Stimulated activated CD8-positive, alpha-beta memory T cell treated with anti-CD3 and anti-CD28 coated beads, Interleukin-7, amount 100 ng/mL, for 24 hours (primary cell): ENCODE measurements at regions not wholly inside any gene's neighbourhood (a gene's known extent, or its start where the extent isn't known, plus 50 kb on each side); places are given as distances from the start of the nearest gene placed in this dataset.

Experiments
- DNase-seq: peaks from one replicate; pipeline ENCODE4 v3.0.0-alpha.2; 2020; ENCODE audit warnings: low read depth

DNA sequence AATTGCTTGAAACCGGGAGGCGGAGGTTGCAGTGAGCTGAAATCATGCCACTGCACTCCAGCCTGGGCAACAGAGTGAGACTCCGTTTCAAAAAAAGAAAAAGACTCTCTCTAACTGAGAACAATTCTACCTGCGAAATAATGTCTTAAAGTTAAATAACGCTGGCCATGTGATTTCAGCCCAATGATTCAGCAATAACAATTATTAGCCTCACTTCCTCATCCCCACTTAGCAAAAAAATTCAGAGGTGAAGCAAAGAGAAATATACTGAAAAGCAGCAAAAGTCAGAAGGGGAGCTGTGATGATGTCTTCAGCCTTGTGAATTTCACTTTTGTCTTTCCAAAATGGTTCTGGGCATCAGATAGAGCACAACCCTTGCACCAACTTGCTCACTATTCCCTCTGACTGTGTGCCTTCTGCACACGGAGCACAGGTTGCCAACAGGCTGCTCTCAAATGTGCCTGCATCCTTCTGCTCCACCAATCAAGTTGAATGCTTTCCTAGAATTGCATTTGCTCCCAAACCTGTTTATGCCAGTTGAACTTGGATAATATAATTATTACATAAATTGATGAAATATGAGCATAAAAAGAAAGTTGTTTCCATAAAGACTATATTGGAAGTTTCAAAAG is 79.8 kb upstream of the IPO9 start:
- no peak for DNase-seq

DNA sequence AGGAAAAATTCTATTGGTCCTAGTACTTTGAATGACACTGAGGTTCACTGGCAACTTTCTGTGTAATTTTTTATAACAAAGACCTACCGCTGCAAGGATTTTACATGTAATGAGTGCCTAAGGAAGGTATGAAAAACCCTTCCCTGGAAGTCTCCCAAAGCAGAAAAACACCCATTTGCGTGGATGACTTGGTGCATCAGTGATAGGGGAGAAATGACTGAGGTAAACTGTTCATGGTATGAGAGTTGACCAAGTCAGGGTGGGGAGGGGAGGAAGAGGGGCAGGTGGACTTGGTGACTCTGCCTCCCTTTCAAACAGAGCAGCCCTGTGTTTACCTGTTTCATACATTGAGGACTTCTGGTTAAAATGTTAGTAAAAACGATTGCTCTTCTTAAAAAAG is 78.8 kb upstream of the IPO9 start:
- DNase-seq: no peak

DNA sequence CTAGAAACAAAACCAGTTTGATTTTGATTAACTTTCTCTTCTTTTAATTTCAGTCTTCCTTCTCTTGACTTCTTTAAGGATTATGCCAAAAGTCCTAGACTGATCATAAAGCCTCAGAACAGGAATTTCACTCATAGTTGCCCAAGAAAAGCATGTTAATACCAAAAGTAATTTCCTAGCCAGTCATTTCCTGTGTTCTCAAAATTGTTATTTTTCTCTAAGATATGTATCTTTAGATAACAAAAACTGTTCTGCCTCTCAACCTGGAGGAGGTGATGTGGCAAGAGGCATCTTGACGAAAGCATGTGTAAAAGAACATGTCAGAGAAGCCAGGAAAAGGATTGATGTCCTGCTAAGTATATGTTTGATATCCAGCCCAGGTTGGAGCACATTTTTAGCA is 78.0 kb upstream of the IPO9 start:
- DNase-seq: no peak

DNA sequence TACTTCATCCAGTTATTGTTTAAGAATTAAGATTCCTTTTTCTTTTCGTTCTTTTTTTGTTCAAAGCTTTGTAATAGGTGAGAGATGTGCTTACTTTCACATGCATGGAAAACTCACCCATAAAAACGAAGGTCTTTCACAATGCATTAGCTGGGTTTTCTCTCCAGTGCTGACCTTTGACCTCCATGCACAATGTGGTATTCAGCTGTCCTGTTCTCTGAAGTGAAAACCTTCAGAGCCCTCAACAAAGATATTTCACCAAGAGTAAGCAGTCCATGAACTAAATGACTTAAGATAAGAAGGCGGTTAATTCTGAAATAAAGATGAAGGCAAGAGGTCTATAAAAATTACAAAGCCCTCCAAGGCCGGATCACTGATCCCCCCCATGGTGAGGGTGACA is 77.1 kb upstream of the IPO9 start:
- no peak for DNase-seq

DNA sequence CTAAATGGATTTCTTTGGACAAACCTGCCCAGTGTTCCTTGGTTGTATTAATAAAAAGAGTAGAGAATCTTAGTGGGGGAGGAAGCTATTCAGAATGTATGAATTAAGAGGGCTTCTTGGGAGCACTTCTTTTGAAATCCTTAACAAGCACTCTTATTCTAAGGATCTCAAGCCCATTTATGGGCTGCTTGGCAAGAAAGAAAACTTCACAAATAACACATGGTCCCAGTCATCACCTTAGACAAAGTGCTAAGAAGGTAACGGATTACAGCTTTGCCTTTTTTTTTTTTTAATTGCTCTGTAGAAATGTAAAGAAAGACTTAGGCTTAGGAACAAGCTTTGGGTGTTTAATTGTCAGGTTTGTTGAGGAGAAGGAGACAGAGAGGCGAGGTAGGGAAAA is 76.6 kb upstream of the IPO9 start:
- DNase-seq: no peak

DNA sequence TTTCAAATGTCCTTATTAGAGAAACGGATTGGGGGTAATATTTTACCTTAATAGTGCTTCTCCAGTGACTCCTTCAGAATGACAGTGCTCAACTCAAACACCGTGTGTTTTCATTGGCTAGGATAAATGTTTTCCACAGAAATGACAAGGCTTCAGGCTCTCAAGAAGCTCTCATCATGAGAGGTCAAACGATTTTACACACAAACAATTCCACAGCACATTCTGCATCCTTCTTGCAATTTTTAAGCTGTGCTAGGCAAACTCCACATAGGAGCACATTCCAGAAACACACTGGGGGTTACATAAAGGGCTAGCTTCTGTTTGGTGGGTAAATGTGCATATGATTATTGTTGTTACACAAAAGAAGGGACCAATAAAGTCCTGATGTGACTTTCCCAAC is 75.5 kb upstream of the IPO9 start:
- no peak for DNase-seq

DNA sequence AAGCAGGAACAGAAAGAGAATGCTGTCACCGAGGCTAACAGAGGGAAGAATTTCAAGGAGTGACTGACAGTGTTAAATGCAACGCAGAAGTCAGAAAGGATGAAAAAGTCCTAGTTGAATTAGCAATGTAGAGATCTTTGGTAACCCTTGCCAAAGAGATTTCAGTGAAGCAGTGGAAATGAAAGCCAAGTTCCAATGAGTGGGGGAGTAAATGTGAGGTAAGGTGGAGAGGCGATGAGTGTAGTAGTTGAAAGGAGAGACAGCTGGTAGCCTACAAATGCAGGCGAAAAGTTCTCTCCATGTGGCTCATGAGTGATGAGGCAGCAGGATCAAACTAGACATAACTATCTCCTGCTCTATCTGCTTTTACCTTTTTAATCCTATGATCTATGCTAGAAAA is 74.6 kb upstream of the IPO9 start:
- DNase-seq: no peak

DNA sequence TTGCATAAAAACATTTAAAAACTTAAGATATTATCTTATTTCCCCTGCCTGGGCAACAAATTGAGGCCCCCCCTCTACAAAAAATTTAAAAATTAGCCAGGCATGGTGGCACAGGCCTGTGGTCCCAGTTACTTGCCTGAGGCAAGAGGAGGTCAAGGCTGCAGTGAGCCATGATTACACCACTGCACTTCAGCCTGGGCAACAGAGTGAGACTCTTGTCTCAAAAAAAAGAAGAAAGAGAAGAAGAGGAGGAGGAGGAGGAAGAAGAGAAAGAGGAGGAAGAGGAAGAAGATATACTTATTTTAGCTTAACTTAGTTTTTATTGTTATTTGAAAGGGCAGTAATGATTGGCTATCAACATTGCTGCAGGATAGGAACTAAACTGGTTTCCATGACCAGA is 73.8 kb upstream of the IPO9 start:
- DNase-seq: no peak

DNA sequence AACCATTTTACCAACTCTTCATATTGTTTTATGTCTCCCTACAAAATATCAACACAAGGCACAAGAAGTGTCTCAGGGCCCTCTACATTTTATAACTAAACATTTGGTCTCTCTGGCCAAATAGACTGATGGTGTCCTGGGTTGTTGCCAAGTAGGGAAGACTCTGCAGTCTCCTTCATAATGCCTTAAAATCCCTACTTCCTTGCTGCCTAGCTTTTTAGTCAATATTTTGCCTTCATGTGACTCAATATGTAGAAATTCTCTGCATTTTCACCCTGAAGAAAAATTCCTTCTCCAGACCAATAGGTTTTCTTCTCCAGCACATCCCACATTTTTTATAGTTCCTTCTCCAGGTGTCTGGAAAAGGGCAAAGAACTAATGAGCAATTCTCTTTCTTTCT is 72.6 kb upstream of the IPO9 start:
- DNase-seq: no peak

DNA sequence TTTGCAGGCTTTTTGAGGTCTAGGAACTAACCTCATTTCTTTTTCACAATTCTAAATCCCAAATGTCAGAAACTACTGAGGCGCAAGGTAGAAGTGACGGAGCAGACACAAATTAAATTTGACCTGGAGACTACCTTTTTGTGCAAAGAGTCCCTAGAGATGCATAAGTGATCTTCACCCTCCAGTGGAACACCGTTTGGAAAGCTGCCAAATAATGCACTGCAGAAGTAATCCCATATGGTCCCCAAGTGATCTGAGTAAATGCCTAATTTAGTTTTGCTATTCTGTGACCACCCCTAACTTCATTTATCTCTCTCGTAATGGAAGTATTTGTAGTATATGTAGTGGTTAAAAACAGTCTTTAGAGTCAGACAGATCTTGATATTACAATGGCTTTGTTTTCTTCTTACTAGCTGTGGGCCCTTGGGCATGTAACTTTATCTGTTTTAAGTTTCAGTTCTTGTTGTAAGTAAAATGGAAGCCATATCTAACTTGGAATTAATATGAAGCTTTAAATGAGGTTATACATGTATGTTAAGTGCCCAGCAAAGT is 70.4 kb upstream of the IPO9 start:
- no peak for DNase-seq

DNA sequence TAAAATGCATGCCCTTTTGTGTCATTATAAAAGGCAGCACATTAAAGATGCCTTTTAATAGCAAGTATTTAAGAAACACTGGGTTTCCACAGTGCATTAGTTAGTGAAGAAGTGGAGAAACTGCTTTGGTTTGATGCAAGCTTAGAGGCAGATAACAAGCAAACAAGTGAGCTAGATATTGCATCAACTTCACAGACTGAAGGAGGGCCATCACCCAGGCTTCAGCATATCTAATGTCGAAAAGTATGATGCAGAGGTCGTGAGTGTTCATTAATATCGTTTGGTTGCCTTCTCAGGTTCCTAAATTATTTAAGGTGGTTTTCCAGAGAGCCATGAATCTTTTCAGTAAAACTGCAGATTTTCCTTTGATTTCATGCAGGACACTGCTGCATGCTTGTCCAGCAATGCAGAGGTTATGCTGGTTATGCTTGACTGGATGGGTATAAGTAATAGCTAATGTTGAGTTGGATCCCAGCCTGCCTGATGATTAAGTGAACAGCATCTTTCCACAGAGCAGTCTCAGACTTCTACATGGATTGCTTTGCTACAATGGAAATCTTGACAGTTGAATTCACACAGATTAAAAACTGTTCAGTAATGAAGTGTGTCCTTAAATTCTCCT is 69.7 kb upstream of the IPO9 start:
- no peak for DNase-seq

DNA sequence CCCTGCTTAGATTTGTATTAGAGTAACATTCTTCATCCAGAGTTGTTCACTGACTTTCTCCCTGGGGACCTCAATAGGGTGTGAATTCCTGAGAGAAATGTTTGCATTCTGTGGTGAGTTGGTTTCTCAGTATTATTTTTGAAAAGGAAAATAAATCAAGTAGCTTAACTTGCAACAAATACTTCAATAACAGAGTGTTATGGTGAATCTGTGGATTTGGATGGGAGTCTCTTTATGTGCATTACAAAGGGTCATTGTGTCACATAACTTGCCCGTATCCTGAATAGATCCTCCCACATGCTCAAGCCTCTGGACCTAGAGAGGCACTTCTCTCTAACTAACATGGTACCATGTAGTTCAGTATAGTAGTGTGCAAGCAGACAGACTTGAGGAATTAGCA is 68.4 kb upstream of the IPO9 start:
- DNase-seq: no peak

DNA sequence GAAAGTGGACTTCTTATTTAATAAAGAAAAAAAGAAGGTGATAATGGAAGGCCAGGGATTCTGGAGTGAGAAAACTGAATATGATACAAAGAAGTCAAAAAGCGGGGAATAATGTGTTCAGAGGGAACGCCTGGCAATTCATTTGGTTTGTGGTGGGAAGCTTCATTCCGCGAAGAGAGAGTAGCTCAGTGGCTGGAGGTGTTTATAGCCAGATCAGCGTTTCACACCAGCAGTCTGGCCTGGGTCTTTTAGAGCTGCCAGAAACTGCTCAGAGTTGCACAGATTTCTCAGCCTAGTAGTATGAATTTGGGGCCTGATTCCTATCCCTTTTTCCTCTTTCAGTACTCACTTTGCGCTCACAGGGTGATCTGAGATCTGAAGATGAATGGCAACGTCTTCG is 67.8 kb upstream of the IPO9 start:
- DNase-seq: no peak

DNA sequence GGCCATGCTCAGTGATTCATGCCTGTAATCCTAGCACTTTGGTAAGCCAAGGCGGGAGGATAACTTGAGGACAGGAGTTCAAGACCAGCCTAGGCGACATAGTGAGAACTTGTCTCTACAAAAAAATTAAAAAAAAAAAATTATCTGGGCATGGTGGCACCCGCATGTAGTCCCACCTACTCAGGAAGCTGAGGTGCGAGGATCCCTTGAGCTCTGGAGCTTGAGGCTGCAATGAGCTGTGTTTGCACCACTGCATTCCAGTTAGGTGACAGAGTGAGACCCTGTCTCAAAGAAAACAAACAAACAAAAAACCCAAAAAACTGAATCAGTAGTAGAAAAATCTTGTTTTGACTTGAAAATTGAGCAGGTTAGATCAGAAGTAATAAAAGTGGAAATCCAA is 67.1 kb upstream of the IPO9 start:
- no peak for DNase-seq

DNA sequence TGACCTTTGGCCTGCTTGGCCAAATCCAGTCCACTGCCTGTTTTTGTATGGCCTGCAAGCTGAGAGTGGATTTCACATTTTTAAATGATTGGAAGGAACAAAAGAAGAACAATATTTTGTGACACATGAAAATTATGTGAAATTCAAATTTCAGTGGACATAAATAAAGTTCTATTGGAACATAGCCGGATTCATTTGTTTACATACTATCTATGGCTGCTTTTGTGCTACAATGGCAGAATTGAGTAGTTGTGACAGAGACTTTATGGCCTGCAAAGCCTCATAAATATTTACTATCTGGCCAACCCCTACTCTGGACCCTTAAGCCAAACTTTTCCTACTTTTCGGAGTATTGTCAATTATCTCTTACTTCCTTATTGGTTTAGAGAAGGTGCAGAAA is 66.6 kb upstream of the IPO9 start:
- DNase-seq: no peak

DNA sequence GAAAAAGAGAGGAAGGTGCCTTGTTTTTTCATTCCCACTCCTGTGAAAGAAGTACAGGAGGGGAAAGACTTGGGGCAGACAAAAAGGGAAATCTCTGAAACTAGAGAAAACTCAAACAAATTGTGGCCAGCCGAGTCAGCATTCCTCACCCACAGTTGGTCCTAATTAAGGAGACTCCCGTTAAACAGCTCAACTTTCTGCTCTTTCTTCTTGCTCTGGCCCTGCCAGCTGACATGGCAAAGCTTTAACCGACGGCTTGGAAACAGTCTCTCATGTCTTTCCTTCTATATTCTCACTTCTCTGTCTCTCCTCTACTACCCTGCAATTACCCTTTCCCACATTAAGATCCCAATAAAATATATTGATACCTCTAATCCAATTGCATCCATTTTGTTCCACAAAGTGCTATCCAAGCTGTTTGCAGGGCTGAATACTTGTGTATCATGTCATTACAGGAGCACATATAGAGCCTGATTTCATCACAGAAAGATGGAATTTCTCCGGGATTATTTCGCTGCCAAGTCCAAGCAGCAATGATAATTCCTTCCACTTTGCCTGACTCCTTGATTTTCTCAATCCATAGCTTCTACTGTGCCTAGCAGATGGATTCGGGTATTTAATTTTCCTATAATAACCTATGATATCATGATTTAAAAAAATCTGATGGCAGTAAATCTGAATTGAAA is 65.4 kb upstream of the IPO9 start:
- no peak for DNase-seq

DNA sequence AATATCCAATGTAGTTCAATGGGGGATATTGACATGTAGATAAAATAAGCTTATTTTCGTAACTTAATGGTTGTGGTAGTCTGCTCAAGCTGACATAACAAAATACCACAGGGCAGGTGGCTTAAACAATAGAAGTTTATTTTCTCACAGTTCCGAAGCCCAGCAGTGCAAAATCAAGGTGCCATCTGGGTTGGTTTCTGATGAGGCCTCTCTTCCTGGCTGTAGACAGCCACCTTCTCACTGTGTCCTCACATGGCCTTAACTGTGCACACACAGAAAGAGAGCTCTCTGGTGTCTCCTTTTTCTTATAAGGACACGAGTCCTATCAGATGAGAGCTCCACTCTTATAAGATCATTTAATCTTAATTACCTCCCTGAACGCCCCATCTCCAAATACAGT is 64.8 kb upstream of the IPO9 start:
- no peak for DNase-seq

DNA sequence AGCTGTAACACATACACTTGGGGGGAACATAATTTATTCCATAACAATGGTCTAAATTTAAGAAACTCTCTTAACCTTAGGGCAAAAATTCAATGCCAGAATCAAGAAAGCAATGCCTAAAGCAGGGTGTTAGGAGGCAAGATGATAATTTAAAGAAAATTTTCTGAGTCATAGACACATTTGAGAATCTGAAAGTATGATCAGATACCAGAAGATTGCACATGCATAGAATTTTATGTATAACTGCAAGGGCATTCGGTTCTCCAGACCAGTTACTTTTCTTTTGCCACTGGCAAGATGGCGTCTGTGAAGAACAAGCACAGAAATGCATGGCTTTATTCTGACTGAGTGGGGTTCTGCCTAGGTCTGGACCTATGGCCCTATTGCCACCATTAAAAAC is 64.4 kb upstream of the IPO9 start:
- DNase-seq: no peak

DNA sequence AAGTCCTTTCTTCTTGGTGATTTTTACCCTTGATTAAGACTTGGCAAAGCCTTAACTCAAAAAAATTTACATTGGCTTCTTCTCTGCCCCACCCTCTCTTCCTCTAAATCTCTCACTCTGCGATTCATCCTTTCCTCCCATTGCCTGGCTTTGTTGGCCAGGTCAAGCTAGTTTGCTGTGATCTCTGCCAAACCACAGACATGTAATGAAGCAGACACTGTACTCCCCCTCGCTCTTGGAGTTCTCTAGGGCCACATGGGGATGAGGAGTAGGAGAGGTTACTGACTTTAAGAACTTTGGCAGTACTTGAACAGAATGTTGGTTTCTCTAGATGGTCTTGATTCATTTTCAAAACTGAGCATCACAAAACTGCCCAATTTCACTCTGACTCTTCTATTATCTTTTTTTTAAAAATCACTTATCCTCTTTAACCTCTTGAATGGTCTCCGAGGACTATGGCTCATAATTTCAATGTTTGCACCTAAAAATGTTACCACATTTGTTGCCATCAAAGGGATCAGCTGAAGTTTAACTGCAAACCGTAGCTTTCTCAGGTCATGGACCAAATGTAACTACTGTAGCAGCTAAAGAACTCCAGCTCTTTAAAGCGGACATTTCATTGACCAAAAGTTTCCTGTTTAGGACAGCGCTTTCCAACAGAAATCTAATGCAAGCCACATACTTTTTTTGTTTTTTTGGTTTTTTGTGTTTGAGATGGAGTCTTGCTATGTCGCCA is 62.7 kb upstream of the IPO9 start:
- DNase-seq: no peak

DNA sequence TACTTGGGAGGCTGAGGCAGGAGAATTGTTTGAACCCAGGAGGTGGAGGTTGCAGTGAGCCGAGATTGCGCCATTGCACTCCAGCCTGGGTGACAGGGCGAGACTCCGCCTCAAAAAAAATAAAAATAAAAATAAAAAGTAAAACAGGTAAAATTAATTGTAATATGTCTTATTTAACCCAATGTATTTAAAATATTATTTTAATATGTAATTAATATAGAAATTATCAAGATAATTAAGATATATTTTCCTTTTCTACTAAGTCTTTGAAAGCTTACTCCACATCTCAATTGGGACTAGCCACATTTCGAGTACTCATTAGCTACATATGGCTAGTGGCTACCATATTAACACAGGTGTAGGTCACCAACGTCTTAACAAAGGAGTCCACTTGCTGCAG is 61.6 kb upstream of the IPO9 start:
- DNase-seq: no peak

DNA sequence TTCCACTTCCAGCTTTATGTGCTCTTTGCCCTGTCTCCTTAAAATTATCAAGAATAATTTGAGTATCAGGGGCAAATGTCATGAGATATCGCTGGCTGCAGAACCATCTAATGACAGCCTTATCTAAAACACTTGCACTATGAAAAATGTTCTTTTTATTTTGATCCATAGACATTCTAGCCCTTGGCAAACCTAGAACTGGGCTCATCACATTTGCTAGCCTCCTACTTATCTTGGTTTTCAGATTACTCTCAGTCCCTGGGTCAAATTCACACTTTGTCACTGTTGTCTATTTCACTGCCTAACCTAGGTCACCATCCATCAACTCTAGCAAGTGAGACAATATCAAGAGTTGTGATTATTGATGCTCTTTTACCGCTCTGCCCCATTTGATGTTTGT is 59.9 kb upstream of the IPO9 start:
- DNase-seq: no peak

DNA sequence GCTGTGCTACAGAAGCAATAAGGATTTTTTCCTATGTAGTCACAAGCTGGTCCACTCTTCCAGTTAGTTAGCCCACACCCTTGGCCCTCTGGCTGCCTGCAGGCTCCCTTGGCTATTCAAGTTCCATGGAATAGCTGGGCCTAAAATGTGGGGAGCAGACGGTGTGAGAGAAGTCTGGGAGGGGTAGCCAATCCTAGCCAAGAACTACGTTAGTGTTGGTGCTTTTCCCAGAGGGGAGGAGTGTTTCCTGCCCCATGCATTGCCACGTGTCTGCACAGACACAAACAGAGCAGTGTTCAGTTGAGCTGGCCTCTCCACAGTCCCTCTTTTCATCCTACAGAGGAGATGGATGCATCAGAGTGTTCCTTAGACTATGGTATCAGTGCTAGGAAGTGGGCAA is 59.0 kb upstream of the IPO9 start:
- no peak for DNase-seq

DNA sequence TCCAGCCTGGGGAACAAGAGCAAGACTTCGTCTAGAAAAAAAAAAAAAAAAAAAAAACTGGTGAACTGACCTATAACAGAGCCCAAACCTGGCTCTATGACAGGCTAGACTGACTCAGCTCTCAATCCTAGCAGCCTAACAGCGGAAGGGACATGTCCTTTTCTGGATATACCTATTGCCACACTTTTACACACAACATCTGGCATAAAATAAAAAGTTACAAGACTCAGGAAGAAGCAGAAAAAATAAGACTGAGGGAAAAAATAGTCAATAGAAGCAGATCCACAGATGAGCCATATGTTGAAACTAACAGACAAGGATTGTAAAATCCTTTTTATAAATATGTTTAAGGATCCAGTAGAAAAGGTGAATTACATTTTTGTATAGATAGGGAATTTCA is 57.5 kb upstream of the IPO9 start:
- DNase-seq: no peak
